ENCODE measurements at regions not wholly inside any gene's neighbourhood (a gene's known extent, or its start where the extent isn't known, plus 50 kb on each side); places are given as distances from the start of the nearest gene placed in this dataset.

DNA sequence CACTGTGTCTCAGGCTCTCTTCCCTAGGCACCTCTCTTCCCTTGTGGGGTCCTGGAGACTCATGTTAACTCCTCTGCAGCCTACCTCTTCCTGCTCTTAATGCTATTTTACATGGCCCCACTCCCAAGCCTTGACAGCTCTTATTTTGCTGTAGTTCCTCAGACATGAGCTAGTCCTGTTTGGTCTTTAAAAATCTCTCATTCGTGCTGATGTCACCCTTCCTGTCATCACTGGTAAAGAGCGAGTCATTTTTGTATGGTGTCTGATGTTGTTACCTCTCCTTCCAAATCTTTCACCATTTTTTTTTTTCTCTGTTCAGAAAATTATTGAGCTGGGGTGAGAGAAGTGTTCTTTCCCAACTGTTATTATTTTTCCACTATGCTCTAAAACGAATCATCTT is 84.8 kb upstream of the ZBED5 start:
- TF ChIP-seq EZH2phosphoT487 (IDR thresholded peaks at IDR 0.05; ENCODE audit: borderline replicate concordance, low read depth, low read length) (no peak), CTCF (conservative IDR thresholded peaks at IDR 0.05; ENCODE audit: low read length) (no peak)
- Histone ChIP-seq H3K36me3 (ENCODE audit: insufficient read depth, low read length) (no peaks in the 10 kb centered on the region), H3K4me3 (ENCODE audit: low read depth, low read length, poor library complexity, severe bottlenecking) (no peak overlapping the region), H3K27ac (ENCODE audit: low read depth, low read length, poor library complexity, severe bottlenecking) (no peak overlapping the region), H3K4me1 (ENCODE audit: insufficient read depth, low read length, poor library complexity, severe bottlenecking) (no peaks in the 10 kb centered on the region), H3K79me2 (ENCODE audit: insufficient read depth, low read depth, low read length) (no peaks in the 10 kb centered on the region), H3K9me2 (ENCODE audit: insufficient read depth, low read length) (no peaks in the 10 kb centered on the region), H3K9me3 (ENCODE audit: low read length) (no peaks in the 10 kb centered on the region), H2AFZ (ENCODE audit: low read length) (no peak overlapping the region), H3K4me2 (ENCODE audit: low read length) (no peak overlapping the region), H4K20me1 (ENCODE audit: insufficient read depth, low read length) (no peaks in the 10 kb centered on the region)
- DNase-seq (ENCODE audit: low spot score): no peak
- no TSS peak for BruUV-seq (replicated peaks)
- intact Hi-C loops (cut with micrococcal nuclease; ENCODE audit: unreplicated experiment): no loop called here
- ChIA-PET POLR2A (interaction anchor here (0.7 kb wide), 1 partner anchor 9 kb away, joined by 3 read pairs; no protein-coding TSS in a partner anchor), CTCF (ENCODE audit: unreplicated experiment) (no interaction called here)

DNA sequence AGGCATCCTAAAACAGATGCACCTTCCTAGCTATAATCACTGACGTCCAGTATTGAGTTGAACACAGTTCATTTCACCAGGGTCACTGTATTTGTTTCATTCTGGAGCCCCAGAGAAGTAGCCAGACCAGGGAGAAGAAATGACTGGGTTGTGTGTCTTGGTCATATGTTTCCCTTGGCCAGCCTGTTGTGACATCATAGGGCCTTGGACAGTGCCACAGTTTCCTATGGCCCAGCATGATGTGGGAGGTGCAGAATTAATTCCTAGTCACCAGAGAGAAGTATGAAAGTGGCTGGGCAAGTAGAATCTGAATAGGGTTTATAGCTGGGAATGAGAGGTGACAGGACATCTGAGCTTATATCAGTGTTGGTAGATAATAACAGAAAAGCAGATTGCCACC is 84.0 kb upstream of the ZBED5 start:
- H3K4me1 ChIP-seq (ENCODE audit: insufficient read depth, low read length, poor library complexity, severe bottlenecking): no peaks in the 10 kb centered on the region
- POLR2A ChIA-PET: interaction anchor here (0.7 kb wide), 1 partner anchor 8 kb away, joined by 3 read pairs; no protein-coding TSS in a partner anchor
- H3K4me2 ChIP-seq (ENCODE audit: low read length): no peak overlapping the region
- no peaks in the 10 kb centered on the region for H3K9me3 ChIP-seq (ENCODE audit: low read length)
- no peak overlapping the region for H3K27ac ChIP-seq (ENCODE audit: low read depth, low read length, poor library complexity, severe bottlenecking)
- no TSS peak for BruUV-seq (replicated peaks)
- H2AFZ ChIP-seq (ENCODE audit: low read length): no peak overlapping the region
- CTCF ChIA-PET (ENCODE audit: unreplicated experiment): no interaction called here
- intact Hi-C loops (cut with micrococcal nuclease; ENCODE audit: unreplicated experiment): no loop called here
- no peak for DNase-seq (ENCODE audit: low spot score)
- no peaks in the 10 kb centered on the region for H3K9me2 ChIP-seq (ENCODE audit: insufficient read depth, low read length)
- no peaks in the 10 kb centered on the region for H3K79me2 ChIP-seq (ENCODE audit: insufficient read depth, low read depth, low read length)
- no peak overlapping the region for H3K4me3 ChIP-seq (ENCODE audit: low read depth, low read length, poor library complexity, severe bottlenecking)
- TF ChIP-seq EZH2phosphoT487 (IDR thresholded peaks at IDR 0.05; ENCODE audit: borderline replicate concordance, low read depth, low read length) (no peak), CTCF (conservative IDR thresholded peaks at IDR 0.05; ENCODE audit: low read length) (no peak)
- no peaks in the 10 kb centered on the region for H3K36me3 ChIP-seq (ENCODE audit: insufficient read depth, low read length)
- H4K20me1 ChIP-seq (ENCODE audit: insufficient read depth, low read length): no peaks in the 10 kb centered on the region

GRCh38 chr11:10941414-10941813 is 83.6 kb upstream of the ZBED5 start:
- Histone ChIP-seq H3K27ac (ENCODE audit: low read depth, low read length, poor library complexity, severe bottlenecking) (no peak overlapping the region), H3K4me2 (ENCODE audit: low read length) (no peak overlapping the region), H3K9me2 (ENCODE audit: insufficient read depth, low read length) (no peaks in the 10 kb centered on the region), H2AFZ (ENCODE audit: low read length) (no peak overlapping the region), H3K4me1 (ENCODE audit: insufficient read depth, low read length, poor library complexity, severe bottlenecking) (no peaks in the 10 kb centered on the region), H4K20me1 (ENCODE audit: insufficient read depth, low read length) (no peaks in the 10 kb centered on the region), H3K79me2 (ENCODE audit: insufficient read depth, low read depth, low read length) (no peaks in the 10 kb centered on the region), H3K36me3 (ENCODE audit: insufficient read depth, low read length) (no peaks in the 10 kb centered on the region), H3K9me3 (ENCODE audit: low read length) (no peaks in the 10 kb centered on the region), H3K4me3 (ENCODE audit: low read depth, low read length, poor library complexity, severe bottlenecking) (no peak overlapping the region)
- ChIA-PET CTCF (ENCODE audit: unreplicated experiment) (no interaction called here), POLR2A (no interaction called here)
- no TSS peak for BruUV-seq (replicated peaks)
- TF ChIP-seq EZH2phosphoT487 (IDR thresholded peaks at IDR 0.05; ENCODE audit: borderline replicate concordance, low read depth, low read length): no peak
- no peak for TF ChIP-seq CTCF (conservative IDR thresholded peaks at IDR 0.05; ENCODE audit: low read length)
- no peak for DNase-seq (ENCODE audit: low spot score)
- intact Hi-C loops (cut with micrococcal nuclease; ENCODE audit: unreplicated experiment): no loop called here

All from OCI-LY7 (cell line).